ENCODE measurements at regions not wholly inside any gene's neighbourhood (a gene's known extent, or its start where the extent isn't known, plus 50 kb on each side); places are given as distances from the start of the nearest gene placed in this dataset.

DNA sequence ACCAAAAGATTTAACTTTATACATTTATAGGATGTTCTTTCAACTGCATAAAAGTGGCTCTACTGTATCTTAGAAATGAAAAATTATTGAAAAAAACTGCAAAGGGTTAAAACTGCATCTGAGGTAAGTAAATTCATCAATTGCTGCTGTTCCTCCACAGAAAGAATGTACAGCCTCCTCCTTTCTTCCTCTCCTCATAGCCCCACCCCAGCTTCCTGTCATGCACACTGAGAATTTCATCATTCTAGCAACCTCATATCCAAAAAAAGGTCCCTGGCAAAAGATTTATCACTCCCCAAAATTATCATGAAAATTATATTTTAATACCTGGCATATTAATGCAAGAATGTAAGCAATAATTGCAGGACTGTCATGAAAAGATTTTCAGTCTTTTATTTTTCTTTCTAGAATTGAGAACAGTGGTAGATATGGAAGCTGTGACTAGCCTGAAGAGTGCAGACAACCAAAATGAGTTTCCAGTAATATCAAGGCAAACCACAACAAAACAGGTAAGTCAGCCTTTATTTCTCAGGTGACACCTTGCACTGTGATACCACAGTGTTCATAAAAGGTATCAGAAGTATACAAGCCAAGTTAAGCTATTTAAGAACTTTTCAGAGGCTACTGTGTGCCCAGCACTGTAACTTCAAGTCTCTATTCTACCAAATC, 110.8 kb downstream of the SUCLA2 start:
- TF ChIP-seq, protein P1, sequence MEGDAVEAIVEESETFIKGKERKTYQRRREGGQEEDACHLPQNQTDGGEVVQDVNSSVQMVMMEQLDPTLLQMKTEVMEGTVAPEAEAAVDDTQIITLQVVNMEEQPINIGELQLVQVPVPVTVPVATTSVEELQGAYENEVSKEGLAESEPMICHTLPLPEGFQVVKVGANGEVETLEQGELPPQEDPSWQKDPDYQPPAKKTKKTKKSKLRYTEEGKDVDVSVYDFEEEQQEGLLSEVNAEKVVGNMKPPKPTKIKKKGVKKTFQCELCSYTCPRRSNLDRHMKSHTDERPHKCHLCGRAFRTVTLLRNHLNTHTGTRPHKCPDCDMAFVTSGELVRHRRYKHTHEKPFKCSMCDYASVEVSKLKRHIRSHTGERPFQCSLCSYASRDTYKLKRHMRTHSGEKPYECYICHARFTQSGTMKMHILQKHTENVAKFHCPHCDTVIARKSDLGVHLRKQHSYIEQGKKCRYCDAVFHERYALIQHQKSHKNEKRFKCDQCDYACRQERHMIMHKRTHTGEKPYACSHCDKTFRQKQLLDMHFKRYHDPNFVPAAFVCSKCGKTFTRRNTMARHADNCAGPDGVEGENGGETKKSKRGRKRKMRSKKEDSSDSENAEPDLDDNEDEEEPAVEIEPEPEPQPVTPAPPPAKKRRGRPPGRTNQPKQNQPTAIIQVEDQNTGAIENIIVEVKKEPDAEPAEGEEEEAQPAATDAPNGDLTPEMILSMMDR (conservative IDR thresholded peaks at IDR 0.05): no peak
- no peak for TF ChIP-seq EZH2 (IDR thresholded peaks at IDR 0.05; ENCODE audit: low read depth)

All from PC-9 (cell line).